ENCODE measurements at regions not wholly inside any gene's neighbourhood (a gene's known extent, or its start where the extent isn't known, plus 50 kb on each side); places are given as distances from the start of the nearest gene placed in this dataset.

DNA sequence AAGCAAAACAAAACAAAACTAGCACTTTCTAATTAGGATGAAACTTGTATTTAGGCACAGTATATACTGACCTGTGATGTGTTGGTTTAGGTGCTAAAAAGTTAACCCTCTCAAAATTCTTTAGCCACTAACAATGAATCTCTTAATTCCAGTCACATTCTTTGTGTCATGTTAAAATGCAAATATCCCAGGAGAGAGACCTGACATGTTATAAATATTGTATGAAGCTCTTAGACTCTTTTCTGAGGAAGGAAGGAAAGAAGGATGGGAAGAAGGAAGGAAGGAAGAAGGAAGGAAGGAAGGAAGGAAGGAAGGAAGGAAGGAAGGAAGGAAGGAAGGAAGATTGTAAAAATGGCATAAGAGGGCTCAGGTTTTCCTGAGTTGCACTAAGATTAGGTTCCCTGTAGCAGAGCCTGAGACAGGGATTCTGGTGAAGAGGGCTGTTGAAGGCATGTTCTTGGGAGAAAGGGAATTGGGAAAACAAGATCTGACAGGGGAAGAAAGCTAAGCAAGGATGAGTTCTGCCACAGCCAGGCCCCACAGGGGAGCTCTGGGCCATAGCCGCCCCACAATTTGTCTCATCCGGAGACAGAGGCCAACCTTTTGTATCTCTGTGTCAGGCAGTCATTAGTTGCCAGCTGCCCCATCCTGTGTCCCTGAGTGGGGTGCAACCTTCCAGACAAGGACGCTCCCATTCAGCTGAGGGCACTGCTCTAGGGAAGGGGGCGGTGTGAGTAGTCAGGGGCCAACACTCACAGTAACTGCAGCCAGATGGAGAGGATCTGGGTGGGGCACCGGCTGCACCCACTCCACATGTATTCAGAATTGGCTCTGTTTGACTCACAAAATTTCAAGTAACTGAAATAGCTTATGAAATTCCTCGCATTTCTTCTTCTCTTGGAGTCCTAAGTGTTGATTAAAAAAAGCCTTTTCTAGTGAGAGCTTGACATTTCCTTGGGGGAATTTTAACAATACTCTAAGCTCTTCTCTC is 189.3 kb upstream of the ARG1 start (continued):
- TF ChIP-seq MAFK (IDR thresholded peaks at IDR 0.05; ENCODE audit: low read depth, low read length): no peak

DNA sequence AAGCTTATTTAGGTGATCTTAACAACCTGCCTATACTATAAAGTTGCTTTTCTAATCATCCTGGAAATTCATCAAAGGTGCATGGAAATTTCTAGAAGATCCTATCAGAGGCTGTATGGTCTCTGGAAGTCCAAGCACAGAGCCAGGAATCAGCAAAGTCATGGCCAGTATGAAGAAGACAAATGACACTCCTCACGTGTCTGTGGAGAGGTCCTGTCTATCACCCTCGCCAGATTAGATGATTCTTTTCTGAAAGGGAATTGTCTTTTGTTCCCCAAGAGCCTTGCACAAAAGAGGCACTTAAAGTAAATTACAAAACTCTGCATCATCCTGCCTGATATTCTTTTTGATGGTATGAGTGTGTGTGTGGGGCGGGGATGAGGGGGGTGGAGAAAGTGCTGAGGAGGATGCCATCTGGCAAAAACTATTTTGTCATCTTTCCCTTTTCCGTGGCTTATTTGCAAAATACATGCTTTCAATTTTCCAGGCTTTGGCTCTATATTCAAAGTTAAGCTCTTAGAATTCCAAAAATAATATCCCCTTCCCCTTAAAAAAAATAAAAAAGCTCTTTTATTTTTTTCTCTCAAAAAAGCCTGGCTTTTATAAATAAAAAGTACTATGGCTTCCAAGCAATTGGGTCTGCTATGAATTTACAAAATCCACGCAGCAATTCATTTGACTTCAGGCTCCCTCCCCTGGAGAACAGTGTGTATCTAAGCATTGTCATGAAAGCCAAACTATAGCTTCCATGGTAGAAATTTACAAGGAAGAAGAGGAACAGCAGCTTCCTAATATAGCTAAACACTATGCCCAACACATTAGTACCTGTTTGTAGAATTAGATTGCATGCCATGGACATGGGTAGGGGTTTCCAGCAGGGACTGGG is 185.2 kb upstream of the ARG1 start:
- no peak overlapping the region for H4K5ac ChIP-seq (ENCODE audit: low read depth, low read length)
- no peak overlapping the region for H3K4me3 ChIP-seq (ENCODE audit: insufficient read depth, low read depth, low read length)
- no peaks in the 10 kb centered on the region for H3K36me3 ChIP-seq (ENCODE audit: control insufficient read depth, insufficient read depth, low read length)
- DNase-seq (no peak), ATAC-seq (ENCODE audit: low read depth) (no peak)
- H4K20me1 ChIP-seq (ENCODE audit: insufficient read depth, low read length): no peaks in the 10 kb centered on the region
- no peak overlapping the region for H2BK20ac ChIP-seq (ENCODE audit: low read depth, low read length)
- no peak overlapping the region for H2BK5ac ChIP-seq (ENCODE audit: low read depth, low read length, poor library complexity, severe bottlenecking)
- POLR2A ChIA-PET (ENCODE audit: unreplicated experiment): interaction anchor here (0.7 kb wide), 1 partner anchor 9 kb away, joined by 3 read pairs; no protein-coding TSS in a partner anchor
- no peaks in the 10 kb centered on the region for H3K79me1 ChIP-seq (ENCODE audit: low read depth in 1 of 2, low read length in 2 of 2)
- H2BK15ac ChIP-seq (ENCODE audit: low read depth, low read length): no peak overlapping the region
- no peak overlapping the region for H4K91ac ChIP-seq (ENCODE audit: insufficient read depth, low read depth, low read length)
- no CpG with 5 or more reads among the region's 5 CpGs for WGBS, 2 experiments (ENCODE audit: extremely low coverage in 2 of 2, insufficient read length in 1 of 2)
- no peak overlapping the region for H3K4me2 ChIP-seq (ENCODE audit: low read depth, low read length)
- H3K27ac ChIP-seq (ENCODE audit: insufficient read depth, low read length): no peak overlapping the region
- no peak overlapping the region for H3K14ac ChIP-seq (replicated peaks; ENCODE audit: low read depth, low read length)
- H3K56ac ChIP-seq (ENCODE audit: extremely low read depth, insufficient read depth, low read length): no peak overlapping the region
- CTCF ChIA-PET: no interaction called here
- BruUV-seq (replicated peaks): no TSS peak
- H3K27me3 ChIP-seq (ENCODE audit: control insufficient read depth, insufficient read depth, low read length): peaks cover 18% of the 10 kb centered on the region
- dilution Hi-C loops (cut with HindIII; ENCODE audit: low sequenced_read_pairs, unreplicated experiment): no loop called here
- no peak overlapping the region for H2AFZ ChIP-seq (replicated peaks; ENCODE audit: low read length, poor library complexity)
- no peak overlapping the region for H4K8ac ChIP-seq (ENCODE audit: low read depth in 2 of 2, low read length in 2 of 2)
- no peaks in the 10 kb centered on the region for H3K9me1 ChIP-seq (ENCODE audit: insufficient read depth, low read length)
- H3K23ac ChIP-seq (ENCODE audit: low read depth, low read length): no peak overlapping the region
- H2BK120ac ChIP-seq (ENCODE audit: low read depth, low read length): no peak overlapping the region
- H3K4ac ChIP-seq (ENCODE audit: low read depth, low read length): no peak overlapping the region
- H2AK9ac ChIP-seq (replicated peaks; ENCODE audit: low read depth, low read length, poor library complexity): no peak overlapping the region
- H3K18ac ChIP-seq (ENCODE audit: low read depth, low read length): no peak overlapping the region
- H3K4me1 ChIP-seq (ENCODE audit: control insufficient read depth, insufficient read depth, low read length): no peaks in the 10 kb centered on the region
- H3K9ac ChIP-seq (ENCODE audit: low read depth, low read length): no peak overlapping the region
- in situ Hi-C loops (cut with MboI; ENCODE audit: low sequenced_read_pairs): no loop called here
- H2AK5ac ChIP-seq (ENCODE audit: low read depth, low read length): no peak overlapping the region
- H3K9me3 ChIP-seq (ENCODE audit: control insufficient read depth, insufficient read depth, low read length): no peaks in the 10 kb centered on the region
- intact Hi-C loops (cut with micrococcal nuclease): no loop called here
- no peak for TF ChIP-seq RFX5 (IDR thresholded peaks at IDR 0.05; ENCODE audit: low read depth, low read length)
- TF ChIP-seq FOS (IDR thresholded peaks at IDR 0.05; ENCODE audit: low read depth, low read length): no peak
- no peak for TF ChIP-seq MAFK (IDR thresholded peaks at IDR 0.05; ENCODE audit: low read depth, low read length)
- TF ChIP-seq, protein P1, sequence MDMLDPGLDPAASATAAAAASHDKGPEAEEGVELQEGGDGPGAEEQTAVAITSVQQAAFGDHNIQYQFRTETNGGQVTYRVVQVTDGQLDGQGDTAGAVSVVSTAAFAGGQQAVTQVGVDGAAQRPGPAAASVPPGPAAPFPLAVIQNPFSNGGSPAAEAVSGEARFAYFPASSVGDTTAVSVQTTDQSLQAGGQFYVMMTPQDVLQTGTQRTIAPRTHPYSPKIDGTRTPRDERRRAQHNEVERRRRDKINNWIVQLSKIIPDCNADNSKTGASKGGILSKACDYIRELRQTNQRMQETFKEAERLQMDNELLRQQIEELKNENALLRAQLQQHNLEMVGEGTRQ (IDR thresholded peaks at IDR 0.05; ENCODE audit: low read depth, low read length): no peak
- TF ChIP-seq, protein P2, sequence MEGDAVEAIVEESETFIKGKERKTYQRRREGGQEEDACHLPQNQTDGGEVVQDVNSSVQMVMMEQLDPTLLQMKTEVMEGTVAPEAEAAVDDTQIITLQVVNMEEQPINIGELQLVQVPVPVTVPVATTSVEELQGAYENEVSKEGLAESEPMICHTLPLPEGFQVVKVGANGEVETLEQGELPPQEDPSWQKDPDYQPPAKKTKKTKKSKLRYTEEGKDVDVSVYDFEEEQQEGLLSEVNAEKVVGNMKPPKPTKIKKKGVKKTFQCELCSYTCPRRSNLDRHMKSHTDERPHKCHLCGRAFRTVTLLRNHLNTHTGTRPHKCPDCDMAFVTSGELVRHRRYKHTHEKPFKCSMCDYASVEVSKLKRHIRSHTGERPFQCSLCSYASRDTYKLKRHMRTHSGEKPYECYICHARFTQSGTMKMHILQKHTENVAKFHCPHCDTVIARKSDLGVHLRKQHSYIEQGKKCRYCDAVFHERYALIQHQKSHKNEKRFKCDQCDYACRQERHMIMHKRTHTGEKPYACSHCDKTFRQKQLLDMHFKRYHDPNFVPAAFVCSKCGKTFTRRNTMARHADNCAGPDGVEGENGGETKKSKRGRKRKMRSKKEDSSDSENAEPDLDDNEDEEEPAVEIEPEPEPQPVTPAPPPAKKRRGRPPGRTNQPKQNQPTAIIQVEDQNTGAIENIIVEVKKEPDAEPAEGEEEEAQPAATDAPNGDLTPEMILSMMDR (conservative IDR thresholded peaks at IDR 0.05; ENCODE audit: low read depth, low read length): no peak
- TF ChIP-seq, protein P3, sequence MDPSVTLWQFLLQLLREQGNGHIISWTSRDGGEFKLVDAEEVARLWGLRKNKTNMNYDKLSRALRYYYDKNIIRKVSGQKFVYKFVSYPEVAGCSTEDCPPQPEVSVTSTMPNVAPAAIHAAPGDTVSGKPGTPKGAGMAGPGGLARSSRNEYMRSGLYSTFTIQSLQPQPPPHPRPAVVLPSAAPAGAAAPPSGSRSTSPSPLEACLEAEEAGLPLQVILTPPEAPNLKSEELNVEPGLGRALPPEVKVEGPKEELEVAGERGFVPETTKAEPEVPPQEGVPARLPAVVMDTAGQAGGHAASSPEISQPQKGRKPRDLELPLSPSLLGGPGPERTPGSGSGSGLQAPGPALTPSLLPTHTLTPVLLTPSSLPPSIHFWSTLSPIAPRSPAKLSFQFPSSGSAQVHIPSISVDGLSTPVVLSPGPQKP (IDR thresholded peaks at IDR 0.05; ENCODE audit: borderline replicate concordance, low read depth, low read length): no peak
- no peak for TF ChIP-seq CHD1 (IDR thresholded peaks at IDR 0.05; ENCODE audit: low read depth, low read length)
- no peak for TF ChIP-seq RCOR1 (IDR thresholded peaks at IDR 0.05; ENCODE audit: insufficient replicate concordance, low read length)
- TF ChIP-seq CEBPB (IDR thresholded peaks at IDR 0.05; ENCODE audit: low read depth, low read length): no peak
- no peak for TF ChIP-seq RAD21 (IDR thresholded peaks at IDR 0.05; ENCODE audit: low read length)
